Pons (tissue), 1 donor: ENCODE measurements at regions not wholly inside any gene's neighbourhood (a gene's known extent, or its start where the extent isn't known, plus 50 kb on each side); places are given as distances from the start of the nearest gene placed in this dataset.

Experiments
- DNase-seq: peaks from one replicate; pipeline ENCODE4 v3.0.0-alpha.2; 2016; ENCODE audit warnings: low spot score

- DNase-seq = no peak
These were observed 60.4 kb upstream of the HAO2 start for GRCh38 chr1:119308130-119308700.

- no peak for DNase-seq
These were observed 59.8 kb upstream of the HAO2 start for GRCh38 chr1:119308806-119309205.

GRCh38 chr1:119310301-119310700 lies 58.3 kb upstream of the HAO2 start:
- DNase-seq = no peak

DNA sequence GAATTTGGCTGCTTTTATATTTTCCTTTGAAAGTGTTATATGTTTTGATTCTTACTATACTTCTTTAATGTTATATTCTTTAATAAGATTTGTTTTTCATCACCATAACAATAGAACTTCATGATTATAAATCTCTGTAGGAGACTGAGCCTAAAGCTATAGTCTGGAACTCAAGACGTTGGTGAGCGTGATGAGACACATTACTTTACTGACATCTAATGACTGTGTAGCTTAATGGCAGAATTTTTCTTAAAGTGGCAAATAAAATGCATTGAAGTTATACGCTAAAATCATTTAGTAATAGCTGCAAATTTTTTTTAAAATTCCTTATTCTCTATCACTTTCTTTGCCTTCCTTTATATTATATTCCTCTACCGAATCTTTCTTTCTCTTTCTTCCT lies 56.1 kb upstream of the HAO2 start:
- DNase-seq = no peak

DNA sequence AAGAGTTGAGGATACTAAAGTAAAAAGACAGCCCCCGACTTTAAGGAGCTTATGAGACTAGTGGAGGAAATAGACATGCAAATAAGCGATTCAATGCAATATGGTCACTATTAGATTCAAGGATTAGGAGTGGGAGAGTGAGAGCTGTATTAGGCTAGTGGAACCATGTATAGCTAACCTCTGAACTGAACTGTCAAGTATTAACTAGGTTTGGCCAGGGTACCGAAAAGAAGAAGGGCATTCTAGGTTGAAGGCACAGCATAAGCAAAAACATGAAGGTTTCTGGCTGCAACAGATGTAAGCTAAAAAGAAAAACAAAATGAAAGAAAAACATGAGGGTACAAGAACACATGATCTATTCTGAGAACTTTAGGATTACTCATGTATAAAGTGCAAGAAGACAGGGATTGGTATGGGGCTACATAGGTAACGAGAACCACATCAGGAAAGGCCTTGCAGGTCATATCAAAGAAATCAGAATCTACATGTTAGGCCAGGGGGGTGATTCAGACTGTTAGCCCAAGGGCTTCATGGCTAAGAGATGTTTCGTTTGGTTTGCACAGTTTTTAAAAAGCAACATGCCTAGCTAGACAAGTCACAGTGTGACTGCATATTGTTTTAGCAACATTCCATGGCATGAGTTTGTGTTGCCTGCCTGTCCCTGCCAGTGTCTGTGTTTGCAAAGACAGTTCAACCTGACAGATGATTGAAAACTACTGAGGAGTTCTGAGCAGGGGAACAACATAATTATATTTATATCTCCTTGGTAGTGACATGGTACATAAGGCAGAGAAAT lies 54.4 kb upstream of the HAO2 start:
- no peak for DNase-seq

- DNase-seq = no peak
These were observed 51.6 kb upstream of the HAO2 start for GRCh38 chr1:119316870-119317416.

GRCh38 chr1:119318466-119319309 lies 49.9 kb upstream of the HAO2 start:
- no peak for DNase-seq
